ENCODE measurements at regions not wholly inside any gene's neighbourhood (a gene's known extent, or its start where the extent isn't known, plus 50 kb on each side); places are given as distances from the start of the nearest gene placed in this dataset.

DNA sequence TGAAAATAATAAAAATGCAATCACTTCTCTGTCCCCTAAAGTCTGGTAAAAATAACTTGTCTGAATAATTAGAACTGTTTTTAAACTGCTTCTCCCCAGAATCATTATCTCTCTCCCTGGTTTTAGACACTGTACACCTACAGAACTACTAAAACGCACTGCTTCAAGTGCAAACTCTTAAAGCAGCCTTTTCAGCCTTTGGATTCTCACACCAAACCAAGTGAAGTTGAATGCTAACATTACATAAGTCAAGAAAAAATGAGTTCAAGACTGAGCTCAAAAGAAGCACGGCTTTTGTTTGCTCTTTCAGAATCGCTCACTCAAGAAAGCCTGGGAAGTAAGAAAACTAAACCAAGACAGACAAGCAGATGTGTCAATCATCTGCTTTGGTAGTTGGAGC, 188.8 kb downstream of the LSM5 start:
- intact Hi-C loops (cut with DNase I) = no loop called here
- no peaks in the 10 kb centered on the region for H3K36me3 ChIP-seq
- H3K27ac ChIP-seq = no peak overlapping the region
- TF ChIP-seq, protein P1, sequence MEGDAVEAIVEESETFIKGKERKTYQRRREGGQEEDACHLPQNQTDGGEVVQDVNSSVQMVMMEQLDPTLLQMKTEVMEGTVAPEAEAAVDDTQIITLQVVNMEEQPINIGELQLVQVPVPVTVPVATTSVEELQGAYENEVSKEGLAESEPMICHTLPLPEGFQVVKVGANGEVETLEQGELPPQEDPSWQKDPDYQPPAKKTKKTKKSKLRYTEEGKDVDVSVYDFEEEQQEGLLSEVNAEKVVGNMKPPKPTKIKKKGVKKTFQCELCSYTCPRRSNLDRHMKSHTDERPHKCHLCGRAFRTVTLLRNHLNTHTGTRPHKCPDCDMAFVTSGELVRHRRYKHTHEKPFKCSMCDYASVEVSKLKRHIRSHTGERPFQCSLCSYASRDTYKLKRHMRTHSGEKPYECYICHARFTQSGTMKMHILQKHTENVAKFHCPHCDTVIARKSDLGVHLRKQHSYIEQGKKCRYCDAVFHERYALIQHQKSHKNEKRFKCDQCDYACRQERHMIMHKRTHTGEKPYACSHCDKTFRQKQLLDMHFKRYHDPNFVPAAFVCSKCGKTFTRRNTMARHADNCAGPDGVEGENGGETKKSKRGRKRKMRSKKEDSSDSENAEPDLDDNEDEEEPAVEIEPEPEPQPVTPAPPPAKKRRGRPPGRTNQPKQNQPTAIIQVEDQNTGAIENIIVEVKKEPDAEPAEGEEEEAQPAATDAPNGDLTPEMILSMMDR (IDR thresholded peaks at IDR 0.05) = no peak
- H3K9me3 ChIP-seq = no peaks in the 10 kb centered on the region
- WGBS, 2 donors = 79 to 85% methylated on average over 3 of the region's 3 CpGs
- peaks cover 0 to 23% (median 9%) of the 10 kb centered on the region in 9 donors for H3K4me1 ChIP-seq
- ATAC-seq = no peak
- no peak for DNase-seq
- H3K27me3 ChIP-seq = peaks cover 0 to 72% (median 45%) of the 10 kb centered on the region in 7 donors
- H3K4me3 ChIP-seq = no peak overlapping the region

DNA sequence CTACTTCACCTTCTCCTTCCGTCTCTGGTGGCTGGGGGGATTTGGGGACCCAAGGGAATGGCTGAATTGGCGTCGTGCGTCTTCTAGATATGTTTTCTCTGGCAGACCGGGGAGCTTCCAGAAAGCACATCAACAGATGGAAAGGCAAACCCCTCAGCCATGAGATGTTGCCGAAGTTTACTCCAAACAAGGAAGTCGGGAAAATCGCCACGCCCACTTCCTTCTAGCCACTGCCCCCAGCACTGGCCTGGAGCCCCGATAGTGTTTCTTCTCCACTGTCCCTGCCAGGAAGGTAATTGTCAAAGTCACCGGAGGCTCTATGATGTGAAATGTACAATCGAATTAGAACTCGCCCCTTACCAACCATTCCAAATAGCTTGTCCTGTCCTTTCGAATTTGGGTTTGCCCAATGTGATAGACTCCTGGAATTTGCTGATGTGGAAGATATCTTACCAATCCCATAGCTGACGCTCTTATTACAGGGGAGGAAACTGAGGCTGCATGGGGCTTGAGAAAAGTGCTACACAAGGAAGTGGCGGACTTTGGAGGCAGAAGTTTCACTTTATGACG, 191.0 kb downstream of the LSM5 start:
- Histone ChIP-seq H3K27ac (peak overlapping the region in 9 of 10 donors; percentile 44 to 84 (median 71)), H3K4me3 (peak overlapping the region; percentile 21 to 68 (median 59)), H3K27me3 (peaks cover 0 to 66% (median 43%) of the 10 kb centered on the region in 7 donors), H3K9me3 (no peaks in the 10 kb centered on the region), H3K4me1 (peaks cover 0 to 23% (median 9%) of the 10 kb centered on the region in 9 donors), H3K36me3 (no peaks in the 10 kb centered on the region)
- TF ChIP-seq, protein P1 (IDR thresholded peaks at IDR 0.05) = no peak
- DNase-seq (peak; percentile 69 to 79), ATAC-seq (peak; percentile 68 to 83 (median 74))
- intact Hi-C loops (cut with DNase I) = loop anchor here in 2 of 10 donors (1.0 to 5.0 kb wide), 2 partner anchors 31 to 42 kb away; no protein-coding TSS in a partner anchor
- 18 to 22% methylated on average over 17 of the region's 17 CpGs for WGBS, 2 donors

DNA sequence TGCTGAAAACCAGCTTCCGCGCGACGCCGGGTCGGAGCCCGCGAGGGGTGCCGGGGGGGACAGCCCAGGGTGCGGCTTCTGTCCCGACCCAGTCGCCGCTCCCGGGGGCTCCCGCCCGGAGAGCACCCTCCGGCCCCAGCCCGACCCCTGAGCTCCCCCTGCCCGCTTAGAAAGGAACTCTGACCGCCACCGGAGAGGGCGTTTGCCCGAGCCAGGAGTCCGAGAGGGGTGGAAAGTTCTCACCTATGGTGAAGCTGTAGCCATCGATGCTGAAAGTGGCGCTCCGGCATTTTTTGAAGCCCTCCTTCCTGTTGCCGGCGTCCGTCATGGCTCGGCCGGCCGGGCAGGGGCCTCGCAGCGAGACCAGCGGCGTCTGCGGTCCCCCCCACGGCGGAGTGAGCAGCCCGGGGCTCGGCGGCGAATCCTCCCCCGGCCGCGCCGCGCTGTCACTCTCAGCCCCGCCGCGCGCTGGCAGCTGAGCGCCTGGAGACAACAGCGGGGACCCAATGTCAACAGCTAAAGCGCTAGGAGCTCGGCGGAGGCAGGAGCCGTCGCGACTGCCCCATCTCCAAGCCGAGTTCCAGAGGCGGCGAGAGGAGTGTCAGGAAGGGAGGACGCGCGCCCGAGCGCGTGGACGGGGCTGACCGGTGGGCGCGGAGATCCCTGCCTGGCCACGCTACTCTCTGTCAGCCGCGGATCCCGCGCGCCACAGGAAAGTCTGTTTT, 191.6 kb downstream of the LSM5 start:
- 0 to 1% methylated on average over 74 to 80 of the region's 80 CpGs for WGBS, 2 donors
- TF ChIP-seq, protein P1 (IDR thresholded peaks at IDR 0.05) = peak in 1 of 9 donors; percentile 6
- peak overlapping the region; percentile 21 to 68 (median 59) for H3K4me3 ChIP-seq
- H3K27ac ChIP-seq = peak overlapping the region; percentile 13 to 84 (median 70)
- H3K36me3 ChIP-seq = no peaks in the 10 kb centered on the region
- intact Hi-C loops (cut with DNase I) = loop anchor here in 2 of 10 donors (1.0 to 5.0 kb wide), 2 partner anchors 32 to 41 kb away; no protein-coding TSS in a partner anchor
- DNase-seq (peak; percentile 17 to 39), ATAC-seq (peak; percentile 55 to 76 (median 66))
- H3K4me1 ChIP-seq = peaks cover 0 to 23% (median 9%) of the 10 kb centered on the region in 9 donors
- peaks cover 0 to 63% (median 40%) of the 10 kb centered on the region in 7 donors for H3K27me3 ChIP-seq
- H3K9me3 ChIP-seq = no peaks in the 10 kb centered on the region

DNA sequence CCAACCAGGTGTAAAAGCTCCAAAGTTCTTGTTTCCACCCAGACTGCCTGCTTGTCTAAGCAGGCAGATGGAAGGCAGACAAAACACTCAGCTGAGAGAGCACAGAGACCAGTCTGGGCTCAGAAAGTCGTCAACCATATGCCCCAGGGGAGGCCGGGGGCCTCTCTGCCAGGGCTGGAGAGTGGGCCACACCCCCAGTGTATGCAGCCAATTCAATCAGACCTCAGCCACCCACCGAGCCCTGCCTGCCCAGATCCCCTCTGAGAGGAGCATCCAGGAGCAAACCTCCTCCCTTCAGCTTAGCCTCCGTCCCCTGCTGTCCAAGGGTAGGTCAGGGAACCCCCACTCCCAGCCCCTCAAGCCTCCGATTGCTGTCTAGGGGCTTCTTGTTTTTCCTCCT, 196.3 kb downstream of the LSM5 start:
- H3K27me3 ChIP-seq = peaks cover 0 to 24% (median 16%) of the 10 kb centered on the region in 7 donors
- DNase-seq (no peak), ATAC-seq (no peak)
- H3K27ac ChIP-seq = no peak overlapping the region
- intact Hi-C loops (cut with DNase I) = no loop called here
- H3K9me3 ChIP-seq = no peaks in the 10 kb centered on the region
- peaks cover 0 to 43% (median 10%) of the 10 kb centered on the region in 9 donors for H3K4me1 ChIP-seq
- H3K36me3 ChIP-seq = no peaks in the 10 kb centered on the region
- TF ChIP-seq, protein P1 (IDR thresholded peaks at IDR 0.05) = no peak
- 50 to 52% methylated on average over 5 of the region's 5 CpGs for WGBS, 2 donors
- H3K4me3 ChIP-seq = no peak overlapping the region
